ENCODE measurements at regions not wholly inside any gene's neighbourhood (a gene's known extent, or its start where the extent isn't known, plus 50 kb on each side); places are given as distances from the start of the nearest gene placed in this dataset.
"Not testable (repeated sequence)": the region's sequence is repeated elsewhere in the genome, so short reads cannot be mapped to it uniquely, and the experiment has no call there.

DNA sequence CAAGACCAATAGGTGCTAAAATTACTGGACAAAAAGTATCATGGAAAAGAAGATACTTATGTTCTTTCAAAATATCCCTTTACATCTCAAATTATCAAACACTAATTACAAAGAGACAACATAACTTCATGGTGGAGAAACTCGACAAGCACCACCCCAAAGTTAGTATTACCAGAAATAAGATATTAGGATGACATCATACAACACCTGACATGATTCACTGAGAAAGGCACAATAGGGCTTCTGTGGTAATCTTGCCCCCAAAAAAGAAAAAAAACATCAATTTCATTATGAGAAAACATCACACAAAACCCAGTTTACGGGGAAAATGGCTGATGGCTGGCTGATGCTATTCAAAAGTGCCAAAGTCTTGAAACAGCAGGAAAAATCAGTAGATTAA lies 1781.7 kb upstream of the PCDH10 start:
- H3K4me3 ChIP-seq (ENCODE audit: low read depth, low read length): no peak overlapping the region

GRCh38 chr4:131370846-131371245 lies 1778.2 kb upstream of the PCDH10 start:
- H3K4me3 ChIP-seq (ENCODE audit: low read depth, low read length): no peak overlapping the region

- no peak overlapping the region for H3K4me3 ChIP-seq (ENCODE audit: low read depth, low read length)
Observed at GRCh38 chr4:131381055-131381454, 1768.0 kb upstream of the PCDH10 start.

DNA sequence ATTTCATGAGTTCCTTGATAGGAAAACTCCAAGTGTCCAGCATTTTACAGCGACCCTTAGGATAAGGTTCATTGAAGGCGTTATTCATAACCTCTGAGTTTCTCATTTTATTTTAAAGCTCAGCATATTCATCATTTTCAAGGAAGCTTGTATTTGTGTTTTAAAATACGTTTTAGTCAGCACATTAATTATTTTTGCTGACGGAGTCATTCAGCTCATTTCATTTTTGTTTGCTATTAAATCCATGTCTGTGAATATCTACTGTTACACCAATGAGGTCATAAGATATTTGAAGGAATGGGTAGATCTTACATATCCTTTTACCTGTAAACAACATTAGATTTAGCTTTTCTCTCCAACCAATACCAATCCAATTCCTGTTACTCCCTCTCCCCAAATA lies 1766.3 kb upstream of the PCDH10 start:
- H3K4me3 ChIP-seq (ENCODE audit: low read depth, low read length): no peak overlapping the region

GRCh38 chr4:131388277-131388676 lies 1760.8 kb upstream of the PCDH10 start:
- H3K4me3 ChIP-seq (ENCODE audit: low read depth, low read length): no peak overlapping the region

DNA sequence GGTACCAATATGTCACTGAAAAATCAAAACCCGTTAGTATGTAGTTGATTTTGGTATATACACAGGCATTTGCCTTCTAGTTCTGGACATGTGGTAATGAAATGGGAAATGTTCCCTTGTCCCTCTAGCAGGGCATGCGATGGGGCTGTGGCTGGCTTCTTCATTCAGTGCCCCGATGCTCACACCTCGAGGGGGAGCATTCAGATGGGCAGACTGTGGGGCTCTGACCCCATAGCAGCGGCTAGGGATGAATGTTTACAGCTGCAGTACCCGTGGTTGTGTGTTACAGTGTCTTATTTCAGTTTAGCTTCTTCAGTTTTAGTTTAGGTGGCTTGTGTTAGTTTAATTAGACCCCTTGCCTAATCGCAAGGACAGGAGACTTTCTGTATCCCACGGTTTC lies 1741.0 kb upstream of the PCDH10 start:
- H3K4me3 ChIP-seq (ENCODE audit: low read depth, low read length): no peak overlapping the region

DNA sequence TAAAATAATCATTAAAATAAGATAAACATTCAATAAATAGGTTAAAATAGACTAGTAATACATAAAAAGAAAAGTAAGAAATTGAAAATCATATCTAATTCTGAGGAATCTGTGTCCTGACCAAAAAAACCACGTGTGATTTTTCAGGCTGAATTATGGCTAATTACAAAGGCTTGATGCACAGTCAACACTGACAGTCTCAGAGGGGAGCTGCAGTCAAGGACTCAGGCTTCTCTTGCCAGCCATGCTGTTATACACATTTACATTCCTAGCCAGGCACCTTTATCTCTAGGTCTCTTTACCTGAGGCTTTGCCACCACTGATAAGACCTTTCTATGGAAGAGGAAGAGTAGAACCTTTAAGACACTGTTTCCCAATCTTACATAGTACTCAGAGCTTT lies 1737.7 kb upstream of the PCDH10 start:
- no peak overlapping the region for H3K4me3 ChIP-seq (ENCODE audit: low read depth, low read length)

DNA sequence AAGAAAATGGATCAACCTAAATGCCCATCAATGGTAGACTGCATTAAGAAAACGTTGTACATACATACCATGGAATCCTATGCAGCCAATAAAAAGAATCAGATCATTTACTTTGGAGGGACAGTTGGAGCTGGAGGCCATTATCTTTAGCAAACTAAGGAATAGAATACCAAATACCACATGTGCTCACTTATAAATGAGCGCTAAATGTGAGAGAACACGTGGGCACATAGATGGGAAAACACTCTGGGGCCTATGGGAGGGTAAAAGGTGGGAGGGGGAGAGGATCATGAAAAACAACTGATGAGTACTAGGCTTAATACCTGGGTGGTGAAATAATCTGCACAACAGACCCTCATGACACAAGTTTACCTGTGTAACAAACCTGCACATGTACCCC lies 1729.9 kb upstream of the PCDH10 start:
- H3K4me3 ChIP-seq (ENCODE audit: low read depth, low read length): no peak overlapping the region

DNA sequence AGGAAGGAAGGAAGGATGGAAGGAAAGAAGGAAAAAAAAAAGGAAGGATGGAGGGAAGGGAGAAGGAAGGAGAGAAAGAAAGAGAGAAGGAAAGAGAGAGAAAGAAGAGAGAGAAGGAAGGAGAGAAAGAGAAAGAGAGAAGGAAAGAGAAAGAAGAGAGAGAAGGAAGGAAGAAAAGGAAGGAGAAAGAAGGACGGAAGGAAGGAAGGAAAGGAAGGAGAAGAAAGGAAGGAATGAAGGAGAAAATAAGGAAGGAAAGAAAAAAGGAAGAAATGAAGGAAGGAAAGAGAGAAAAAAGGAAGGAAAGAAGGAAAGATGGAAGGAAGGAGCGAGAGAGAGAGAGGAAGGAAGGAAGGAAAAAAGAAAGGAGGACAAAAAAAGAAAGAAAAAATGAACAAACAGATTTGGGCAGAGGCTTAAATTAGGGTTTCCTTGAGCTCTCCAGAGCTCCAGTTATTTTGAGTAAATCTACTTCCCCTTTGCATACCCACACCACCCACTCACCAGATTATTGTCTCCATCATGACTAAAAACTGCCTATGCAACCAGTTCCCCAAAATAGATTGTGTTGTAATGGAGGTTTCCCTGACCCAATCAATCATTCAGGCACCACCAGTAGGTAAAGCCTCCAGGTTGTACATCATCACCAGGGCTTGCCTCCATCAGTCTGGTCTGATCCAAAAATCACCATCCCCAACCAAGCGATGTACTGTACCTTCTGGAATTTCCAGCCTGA lies 1722.9 kb upstream of the PCDH10 start:
- no peak overlapping the region for H3K4me3 ChIP-seq (ENCODE audit: low read depth, low read length)

GRCh38 chr4:131427000-131427399 lies 1722.1 kb upstream of the PCDH10 start:
- H3K4me3 ChIP-seq (ENCODE audit: low read depth, low read length): no peak overlapping the region

DNA sequence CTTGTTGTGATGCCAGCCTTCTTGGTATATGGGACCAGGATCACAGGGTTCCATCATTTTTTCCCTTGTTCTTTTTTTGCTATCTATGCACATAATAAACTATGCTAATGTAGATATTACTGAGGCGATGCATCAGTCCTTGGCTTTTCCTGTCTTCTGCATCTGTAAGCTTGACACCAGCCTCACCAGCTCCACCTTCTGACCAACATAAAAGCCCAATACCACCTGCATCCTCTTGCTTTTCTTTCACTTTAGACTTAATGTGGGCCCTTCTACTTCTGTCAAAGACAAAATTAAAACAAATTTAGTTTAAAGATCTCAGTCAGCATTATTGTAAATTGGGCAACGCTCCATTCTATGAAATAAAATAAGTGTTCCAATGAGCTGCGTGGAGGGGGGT lies 1718.8 kb upstream of the PCDH10 start:
- H3K4me3 ChIP-seq (ENCODE audit: low read depth, low read length): no peak overlapping the region

DNA sequence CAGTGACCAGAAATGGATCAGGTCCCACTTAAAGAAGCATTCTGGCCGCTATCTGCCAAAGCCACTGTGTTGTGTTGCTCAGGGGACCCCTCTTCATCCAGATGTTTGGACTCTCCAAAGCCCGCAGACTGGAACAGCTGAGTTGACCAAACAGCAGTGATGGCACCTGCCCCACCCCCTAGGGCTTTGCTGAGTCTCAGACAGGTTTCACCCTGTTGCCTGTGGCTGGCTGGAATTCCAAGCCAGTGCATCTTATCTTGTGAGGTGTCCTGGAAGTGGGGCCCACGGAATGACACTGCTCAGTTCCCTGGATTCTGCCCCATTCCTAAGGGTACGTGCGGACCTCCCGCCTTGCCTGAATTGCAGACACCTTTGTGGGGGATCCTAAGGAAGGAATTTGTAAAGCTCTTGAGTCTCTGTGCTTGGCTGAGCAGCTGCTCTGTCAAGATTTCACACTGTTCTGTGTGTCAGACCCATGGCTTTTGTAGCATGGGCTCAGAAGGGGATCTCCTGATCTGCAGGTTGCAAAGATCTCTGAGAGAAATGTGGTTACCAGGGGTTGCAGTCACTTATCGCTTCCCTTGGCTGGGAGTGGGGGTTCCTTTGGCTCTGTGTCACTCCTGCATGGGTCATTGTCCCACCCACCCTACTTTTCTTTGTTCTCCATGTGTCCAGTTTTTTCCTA lies 1707.9 kb upstream of the PCDH10 start:
- no peak overlapping the region for H3K4me3 ChIP-seq (ENCODE audit: low read depth, low read length)

DNA sequence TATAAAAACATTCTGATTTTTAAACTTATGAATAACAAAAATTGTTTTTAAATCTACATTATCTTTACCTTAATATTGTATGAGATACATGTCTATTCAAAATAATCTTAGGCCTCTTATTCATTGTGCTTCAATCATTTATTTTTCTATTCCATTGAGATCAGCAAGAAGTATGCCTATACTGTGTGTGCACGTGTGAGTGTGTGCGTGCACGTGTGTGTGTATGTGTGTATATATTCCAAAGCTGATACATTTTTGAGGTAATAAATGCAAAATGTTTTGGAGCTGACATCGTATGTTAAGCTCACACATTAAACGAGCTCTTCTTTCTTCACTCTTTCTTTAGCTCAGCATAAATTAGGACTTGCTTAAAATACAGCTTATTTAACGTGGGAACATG lies 1701.2 kb upstream of the PCDH10 start:
- no peak overlapping the region for H3K4me3 ChIP-seq (ENCODE audit: low read depth, low read length)

DNA sequence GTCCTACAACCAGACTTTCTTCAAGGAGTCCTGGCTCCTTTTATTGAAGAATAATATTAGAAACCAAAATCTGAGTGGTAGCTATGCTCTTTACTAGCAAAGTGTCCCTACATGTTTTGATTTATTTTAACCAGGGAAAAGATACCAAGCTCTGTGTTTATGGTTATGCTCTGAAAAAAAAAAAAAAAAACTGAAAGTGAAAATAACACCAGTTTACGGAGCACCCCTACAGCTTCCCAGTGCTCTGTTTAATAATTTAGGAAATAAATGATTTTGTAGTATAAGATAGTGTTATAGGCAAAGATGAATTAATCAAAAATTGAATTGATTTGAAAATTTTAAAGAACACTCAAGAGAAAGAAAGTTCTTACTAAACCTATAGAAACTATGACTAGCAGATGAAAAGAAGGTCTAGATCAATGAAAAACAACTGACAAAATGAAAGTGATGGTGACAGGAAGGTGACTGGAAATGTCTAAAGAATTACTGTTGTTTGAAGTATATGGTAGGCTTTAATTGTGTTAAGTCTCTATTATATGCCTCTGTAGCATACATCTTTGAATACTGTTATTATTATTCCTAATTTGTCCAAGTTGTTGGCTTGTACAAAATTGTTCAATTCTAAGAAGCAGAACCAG lies 1698.4 kb upstream of the PCDH10 start:
- H3K4me3 ChIP-seq (ENCODE audit: low read depth, low read length): no peak overlapping the region

- no peak overlapping the region for H3K4me3 ChIP-seq (ENCODE audit: low read depth, low read length)
Observed at GRCh38 chr4:131459430-131460101, 1689.5 kb upstream of the PCDH10 start.

DNA sequence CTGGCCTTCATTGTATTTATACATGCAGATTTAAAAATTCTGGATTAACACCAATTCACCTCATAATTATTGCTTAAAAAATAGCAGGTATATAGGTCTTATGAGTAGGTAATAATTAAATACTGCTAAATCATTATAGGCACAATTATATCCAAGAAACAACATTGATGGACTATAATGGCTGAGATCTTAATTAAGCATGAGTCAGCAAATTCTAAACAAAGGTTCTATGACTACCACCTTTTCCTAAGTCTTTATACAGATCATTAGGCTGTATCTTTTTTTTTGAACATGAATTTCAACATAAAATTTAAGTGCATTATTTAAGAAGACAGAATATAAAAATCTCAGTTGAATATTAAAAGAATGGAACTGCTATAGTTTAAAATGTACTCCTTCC lies 1678.7 kb upstream of the PCDH10 start:
- H3K4me3 ChIP-seq (ENCODE audit: low read depth, low read length): no peak overlapping the region

GRCh38 chr4:131488772-131489171 lies 1660.3 kb upstream of the PCDH10 start:
- no peak overlapping the region for H3K4me3 ChIP-seq (ENCODE audit: low read depth, low read length)

DNA sequence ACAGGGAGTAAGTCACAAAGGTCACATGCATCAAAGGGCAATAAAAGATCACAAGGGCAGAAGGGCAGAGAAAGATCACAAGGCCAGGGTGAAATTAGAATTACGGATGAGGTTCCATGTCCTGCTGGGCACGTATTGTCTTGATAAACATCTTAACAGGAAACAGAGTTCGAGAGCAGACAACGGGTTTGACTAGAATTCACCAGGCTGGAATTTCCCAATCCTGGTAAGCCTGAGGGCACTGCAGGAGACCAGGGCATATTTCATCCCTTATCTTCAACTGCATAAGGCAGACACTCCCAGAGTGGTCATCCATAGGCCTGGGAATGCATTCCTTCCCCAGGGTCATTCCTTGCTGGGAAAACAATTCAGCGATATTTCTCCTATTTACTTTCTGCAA lies 1652.9 kb upstream of the PCDH10 start:
- not testable (repeated sequence) for H3K4me3 ChIP-seq (ENCODE audit: low read depth, low read length)

GRCh38 chr4:131499141-131499873 lies 1649.8 kb upstream of the PCDH10 start:
- no peak overlapping the region for H3K4me3 ChIP-seq (ENCODE audit: low read depth, low read length)

DNA sequence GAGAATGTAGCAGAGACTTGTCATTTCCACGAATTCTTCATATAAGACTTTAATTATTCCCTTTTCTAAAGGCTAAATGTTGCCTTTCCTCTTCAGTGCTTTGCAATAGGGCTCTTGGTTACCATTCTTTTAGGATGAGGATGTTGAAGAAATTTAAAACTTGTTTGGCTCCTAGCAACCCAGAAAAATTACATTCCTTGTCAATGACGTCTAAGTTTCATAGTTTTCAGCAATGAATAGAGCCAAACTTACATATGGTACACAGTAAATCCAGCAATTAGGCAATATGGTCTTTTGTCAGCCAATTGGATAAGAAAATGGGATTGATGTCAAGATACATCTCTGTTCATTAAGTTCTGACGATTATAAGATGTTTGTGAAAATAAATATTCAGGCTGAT lies 1639.6 kb upstream of the PCDH10 start:
- H3K4me3 ChIP-seq (ENCODE audit: low read depth, low read length): no peak overlapping the region

DNA sequence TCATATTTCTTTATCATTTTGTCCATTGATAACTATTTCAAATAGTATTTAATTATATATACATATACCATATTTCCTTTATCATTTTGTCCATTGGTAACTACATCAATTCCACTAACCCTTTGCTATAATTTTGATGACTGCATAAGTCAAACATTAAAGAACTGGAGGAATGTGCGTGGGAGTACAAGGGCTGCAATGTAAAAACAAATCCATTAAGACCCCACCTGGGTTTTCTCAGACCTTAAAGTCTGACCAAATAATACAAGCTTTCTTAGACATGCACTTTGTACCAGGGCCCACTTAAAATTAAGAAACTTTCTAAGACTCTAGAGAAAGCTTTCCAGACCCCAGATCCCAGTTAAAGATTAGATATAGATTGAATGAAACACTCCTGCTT lies 1622.4 kb upstream of the PCDH10 start:
- H3K4me3 ChIP-seq (ENCODE audit: low read depth, low read length): no peak overlapping the region

All from iPS-11a (cell line).